Left lung (tissue), 4 donors: ENCODE measurements at regions not wholly inside any gene's neighbourhood (a gene's known extent, or its start where the extent isn't known, plus 50 kb on each side); places are given as distances from the start of the nearest gene placed in this dataset.

Source experiments
- ATAC-seq: fragments of 200-7000 bp; cut with Tn5 transposase; one replicate; pipeline ENCODE4 v1.9.1; 2020; ENCODE audit warnings: moderate library complexity
- DNase-seq, 4 donors: peaks; one replicate each; pipeline ENCODE4 v3.0.0-alpha.2; 2013 to 2020
- H3K27ac ChIP-seq, 2 donors: fragments of 200-600 bp; sonication (generic) in 1 of 2; one replicate each; pipeline versions ENCODE4 v1.5.0 to v1.8.0; 2020 to 2021
- H3K27me3 ChIP-seq, 2 donors: fragments of 200-600 bp; sonication (generic) in 1 of 2; one replicate each; pipeline versions ENCODE4 v1.5.0 to v1.8.0; 2020 to 2021
- H3K36me3 ChIP-seq, 2 donors: fragments of 200-600 bp; sonication (generic) in 1 of 2; one replicate each; pipeline versions ENCODE4 v1.5.0 to v1.8.0; 2020 to 2021
- H3K4me1 ChIP-seq, 2 donors: fragments of 200-600 bp; one replicate each; pipeline ENCODE4 v1.8.0; 2021
- H3K4me3 ChIP-seq, 2 donors: fragments of 200-600 bp; sonication (generic) in 1 of 2; one replicate each; pipeline versions ENCODE4 v1.5.0 to v1.8.0; 2020 to 2021; ENCODE audit warnings: mild to moderate bottlenecking in 1 of 2
- H3K9me3 ChIP-seq, 2 donors: fragments of 200-600 bp; sonication (generic) in 1 of 2; one replicate each; pipeline versions ENCODE4 v1.5.0 to v1.8.0; 2020 to 2021
- intact Hi-C, 2 donors: fragments of 100-400 bp; cut with DNase I; formaldehyde crosslinking; loops; one replicate each; pipeline versions ENCODE4 v1.11.2 to v1.14.2; 2022
- TF ChIP-seq, protein P1 (sequence below), 2 donors: fragments of 200-600 bp; sonication (generic) in 1 of 2; IDR thresholded peaks; one replicate each; pipeline versions ENCODE4 v1.5.0 to v1.8.0; 2021; ENCODE audit warnings: antibody characterized with exemption in 2 of 2
- donor health status: DM: no; HTN: yes; CAD: no.
- donor health status: DM: no; HTN: no; CAD: no.

DNA sequence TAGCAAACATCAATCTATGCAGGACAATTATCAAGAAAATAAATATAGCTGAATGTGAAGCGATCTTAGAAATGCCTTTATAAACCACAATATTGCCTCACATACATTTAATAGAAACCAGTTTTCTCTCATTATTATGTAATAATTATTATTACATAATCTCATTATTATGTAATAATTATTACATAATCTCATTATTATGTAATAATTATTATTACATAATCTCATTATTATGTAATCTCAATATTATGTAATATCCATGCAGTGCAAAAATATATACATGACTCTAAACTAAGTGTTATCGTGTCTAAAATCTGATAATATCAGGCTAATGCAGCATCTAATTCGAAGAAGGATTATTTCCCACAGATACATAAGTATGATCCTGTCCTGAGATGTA lies 563.9 kb upstream of the SEMA6A start:
- no peak for ATAC-seq

DNA sequence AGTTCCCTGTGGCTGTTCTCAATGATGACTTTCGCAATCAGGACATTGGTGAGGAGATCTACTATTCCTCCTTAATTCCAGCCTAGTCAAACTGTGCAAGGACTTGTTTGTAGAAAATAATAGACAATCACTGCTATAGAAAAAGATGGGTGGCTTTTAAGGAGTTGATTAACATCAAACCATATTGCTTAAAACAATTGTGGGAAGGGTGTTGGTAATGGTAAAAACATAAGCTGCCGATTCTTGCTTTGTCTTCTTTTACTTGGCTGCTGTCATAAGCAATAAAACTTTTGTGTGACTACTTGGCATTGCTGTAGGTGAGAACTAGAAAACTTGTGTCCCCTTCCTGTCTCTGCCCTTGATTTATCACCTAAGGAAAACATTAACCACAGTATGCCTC lies 561.2 kb upstream of the SEMA6A start:
- Histone ChIP-seq H3K4me3 (no peak overlapping the region), H3K9me3 (no peaks in the 10 kb centered on the region), H3K27ac (no peak overlapping the region), H3K4me1 (no peaks in the 10 kb centered on the region), H3K27me3 (no peaks in the 10 kb centered on the region), H3K36me3 (no peaks in the 10 kb centered on the region)
- ATAC-seq (no peak), DNase-seq (no peak)
- intact Hi-C loops = no loop called here
- TF ChIP-seq, protein P1, sequence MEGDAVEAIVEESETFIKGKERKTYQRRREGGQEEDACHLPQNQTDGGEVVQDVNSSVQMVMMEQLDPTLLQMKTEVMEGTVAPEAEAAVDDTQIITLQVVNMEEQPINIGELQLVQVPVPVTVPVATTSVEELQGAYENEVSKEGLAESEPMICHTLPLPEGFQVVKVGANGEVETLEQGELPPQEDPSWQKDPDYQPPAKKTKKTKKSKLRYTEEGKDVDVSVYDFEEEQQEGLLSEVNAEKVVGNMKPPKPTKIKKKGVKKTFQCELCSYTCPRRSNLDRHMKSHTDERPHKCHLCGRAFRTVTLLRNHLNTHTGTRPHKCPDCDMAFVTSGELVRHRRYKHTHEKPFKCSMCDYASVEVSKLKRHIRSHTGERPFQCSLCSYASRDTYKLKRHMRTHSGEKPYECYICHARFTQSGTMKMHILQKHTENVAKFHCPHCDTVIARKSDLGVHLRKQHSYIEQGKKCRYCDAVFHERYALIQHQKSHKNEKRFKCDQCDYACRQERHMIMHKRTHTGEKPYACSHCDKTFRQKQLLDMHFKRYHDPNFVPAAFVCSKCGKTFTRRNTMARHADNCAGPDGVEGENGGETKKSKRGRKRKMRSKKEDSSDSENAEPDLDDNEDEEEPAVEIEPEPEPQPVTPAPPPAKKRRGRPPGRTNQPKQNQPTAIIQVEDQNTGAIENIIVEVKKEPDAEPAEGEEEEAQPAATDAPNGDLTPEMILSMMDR (IDR thresholded peaks at IDR 0.05) = no peak

More for the DNA sequence above, 563.9 kb upstream of the SEMA6A start:
- Histone ChIP-seq H3K27ac (no peak overlapping the region), H3K4me3 (no peak overlapping the region), H3K27me3 (no peaks in the 10 kb centered on the region), H3K4me1 (no peaks in the 10 kb centered on the region), H3K36me3 (no peaks in the 10 kb centered on the region), H3K9me3 (no peaks in the 10 kb centered on the region)
- intact Hi-C loops = no loop called here
- TF ChIP-seq, protein P1 (IDR thresholded peaks at IDR 0.05) = no peak
- no peak for DNase-seq

DNA sequence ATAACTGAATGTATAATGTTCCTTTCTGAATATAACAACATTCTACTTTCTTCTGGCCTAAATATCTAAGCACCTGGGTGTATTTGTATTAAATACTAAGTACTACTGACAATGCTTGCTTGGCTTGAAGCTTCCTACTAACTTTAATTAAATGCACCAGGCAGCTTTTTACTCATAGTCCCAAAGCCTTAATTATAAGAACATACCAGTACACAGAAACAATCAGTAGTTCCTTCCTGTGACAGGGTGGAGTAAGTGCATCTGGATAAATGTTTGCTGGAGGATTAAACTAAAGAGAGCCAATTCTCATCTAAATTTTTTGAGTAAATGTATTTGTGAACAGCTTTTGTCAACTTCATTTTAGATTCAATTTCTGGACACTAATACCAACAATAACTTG lies 558.6 kb upstream of the SEMA6A start:
- H3K36me3 ChIP-seq = no peaks in the 10 kb centered on the region
- H3K27me3 ChIP-seq = no peaks in the 10 kb centered on the region
- TF ChIP-seq, protein P1 (IDR thresholded peaks at IDR 0.05) = no peak
- no peak for ATAC-seq
- no peak for DNase-seq
- intact Hi-C loops = no loop called here
- H3K4me3 ChIP-seq = no peak overlapping the region
- H3K4me1 ChIP-seq = no peaks in the 10 kb centered on the region
- no peak overlapping the region for H3K27ac ChIP-seq
- H3K9me3 ChIP-seq = peaks cover 0 to 2% of the 10 kb centered on the region in 2 donors

DNA sequence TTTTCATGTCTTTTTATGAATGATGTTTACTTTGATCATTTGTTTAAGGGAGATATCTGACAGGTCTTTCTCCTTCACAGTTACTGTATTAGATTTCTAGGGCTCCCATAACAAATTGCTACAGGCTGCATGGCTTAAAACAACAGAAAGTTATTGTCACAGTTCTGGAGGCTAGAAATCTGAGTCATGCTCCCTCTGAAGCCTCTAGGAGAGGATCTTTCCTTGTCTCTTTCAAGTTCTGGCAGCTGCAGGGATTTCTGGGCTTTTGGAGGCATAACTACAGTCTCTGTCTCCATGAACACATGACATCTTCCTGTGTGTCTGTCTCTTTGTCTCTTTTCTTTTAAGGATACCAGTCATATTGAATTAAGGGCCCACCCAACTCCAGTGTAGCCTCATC lies 557.3 kb upstream of the SEMA6A start:
- no peaks in the 10 kb centered on the region for H3K4me1 ChIP-seq
- TF ChIP-seq, protein P1 (IDR thresholded peaks at IDR 0.05) = no peak
- peaks cover 0 to 2% of the 10 kb centered on the region in 2 donors for H3K9me3 ChIP-seq
- no peak overlapping the region for H3K27ac ChIP-seq
- intact Hi-C loops = no loop called here
- H3K4me3 ChIP-seq = no peak overlapping the region
- no peaks in the 10 kb centered on the region for H3K27me3 ChIP-seq
- no peak for DNase-seq
- no peak for ATAC-seq
- no peaks in the 10 kb centered on the region for H3K36me3 ChIP-seq

DNA sequence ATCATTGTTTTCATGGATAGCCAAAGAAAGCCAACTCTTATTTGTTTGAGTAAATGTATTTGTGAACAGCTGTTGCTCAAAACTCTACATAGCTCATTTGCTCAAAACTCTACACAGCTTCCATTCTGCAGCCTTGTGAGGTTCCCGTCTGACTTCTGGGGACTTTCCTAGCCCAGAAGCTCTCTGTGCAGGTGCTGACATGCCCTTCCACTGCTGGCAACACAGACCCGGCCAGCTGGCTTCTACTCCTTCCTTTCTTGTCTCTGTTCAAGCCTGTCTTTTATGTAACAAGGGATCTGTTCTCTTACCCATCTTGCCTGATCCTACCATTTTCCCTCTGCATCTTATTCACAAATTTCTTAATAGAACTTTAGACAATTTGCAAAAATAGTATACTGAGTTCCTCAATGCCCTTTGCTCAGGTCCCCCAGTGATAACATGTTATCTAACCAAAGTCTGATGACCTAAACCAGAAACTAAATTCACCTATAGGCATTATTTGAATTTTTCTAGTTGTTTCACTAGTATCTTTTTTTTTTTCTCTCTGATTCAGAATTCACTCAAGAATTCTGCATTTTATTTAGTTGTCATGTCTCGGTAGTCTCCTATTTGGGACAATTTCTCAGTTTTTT lies 556.5 kb upstream of the SEMA6A start:
- ATAC-seq (no peak), DNase-seq (no peak)
- intact Hi-C loops = no loop called here
- TF ChIP-seq, protein P1 (IDR thresholded peaks at IDR 0.05) = no peak
- no peaks in the 10 kb centered on the region for H3K36me3 ChIP-seq
- no peak overlapping the region for H3K27ac ChIP-seq
- H3K4me1 ChIP-seq = no peaks in the 10 kb centered on the region
- peaks cover 0 to 2% of the 10 kb centered on the region in 2 donors for H3K9me3 ChIP-seq
- no peak overlapping the region for H3K4me3 ChIP-seq
- H3K27me3 ChIP-seq = no peaks in the 10 kb centered on the region
